ENCODE measurements at regions not wholly inside any gene's neighbourhood (a gene's known extent, or its start where the extent isn't known, plus 50 kb on each side); places are given as distances from the start of the nearest gene placed in this dataset.

GRCh38 chr12:68445824-68446223, 113.7 kb upstream of the MDM1 start:
- Mint-ChIP-seq H3K4me1 (ENCODE audit: low read depth) (no peaks in the 10 kb centered on the region), H3K27me3 (ENCODE audit: low read depth) (no peaks in the 10 kb centered on the region), H3K27ac (ENCODE audit: unreplicated experiment) (no peak overlapping the region), H3K4me3 (ENCODE audit: unreplicated experiment) (no peak overlapping the region), H3K36me3 (ENCODE audit: low read depth) (no peaks in the 10 kb centered on the region), H3K9me3 (ENCODE audit: low read depth) (peaks cover 18% of the 10 kb centered on the region)
- DNase-seq (ENCODE audit: low spot score) = no peak
- TF ChIP-seq, protein P1, sequence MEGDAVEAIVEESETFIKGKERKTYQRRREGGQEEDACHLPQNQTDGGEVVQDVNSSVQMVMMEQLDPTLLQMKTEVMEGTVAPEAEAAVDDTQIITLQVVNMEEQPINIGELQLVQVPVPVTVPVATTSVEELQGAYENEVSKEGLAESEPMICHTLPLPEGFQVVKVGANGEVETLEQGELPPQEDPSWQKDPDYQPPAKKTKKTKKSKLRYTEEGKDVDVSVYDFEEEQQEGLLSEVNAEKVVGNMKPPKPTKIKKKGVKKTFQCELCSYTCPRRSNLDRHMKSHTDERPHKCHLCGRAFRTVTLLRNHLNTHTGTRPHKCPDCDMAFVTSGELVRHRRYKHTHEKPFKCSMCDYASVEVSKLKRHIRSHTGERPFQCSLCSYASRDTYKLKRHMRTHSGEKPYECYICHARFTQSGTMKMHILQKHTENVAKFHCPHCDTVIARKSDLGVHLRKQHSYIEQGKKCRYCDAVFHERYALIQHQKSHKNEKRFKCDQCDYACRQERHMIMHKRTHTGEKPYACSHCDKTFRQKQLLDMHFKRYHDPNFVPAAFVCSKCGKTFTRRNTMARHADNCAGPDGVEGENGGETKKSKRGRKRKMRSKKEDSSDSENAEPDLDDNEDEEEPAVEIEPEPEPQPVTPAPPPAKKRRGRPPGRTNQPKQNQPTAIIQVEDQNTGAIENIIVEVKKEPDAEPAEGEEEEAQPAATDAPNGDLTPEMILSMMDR (IDR thresholded peaks at IDR 0.05) = no peak

DNA sequence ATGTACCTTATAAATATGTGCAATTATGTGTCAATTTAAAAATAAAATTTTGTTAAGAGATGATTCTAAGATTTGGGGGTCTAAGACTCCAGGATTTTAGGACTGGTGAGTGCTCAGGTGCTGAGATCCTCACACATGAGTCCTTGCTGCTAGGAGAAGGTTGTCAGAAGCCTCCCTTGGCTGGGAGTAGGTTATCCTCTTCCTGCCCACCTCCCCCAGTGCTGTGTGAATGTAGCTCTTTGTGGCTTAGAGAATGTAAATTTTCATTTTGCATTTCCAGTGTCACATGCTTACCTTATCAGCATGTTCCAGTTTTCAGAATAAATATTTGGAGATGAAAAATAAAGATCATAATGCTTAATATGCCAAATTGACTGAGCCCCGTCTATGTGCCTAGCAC, 114.2 kb upstream of the MDM1 start:
- DNase-seq (ENCODE audit: low spot score) = no peak
- H3K9me3 Mint-ChIP-seq (ENCODE audit: low read depth) = peaks cover 18% of the 10 kb centered on the region

GRCh38 chr12:68446901-68447796, 115.0 kb upstream of the MDM1 start:
- TF ChIP-seq, protein P1 (IDR thresholded peaks at IDR 0.05) = no peak
- no peaks in the 10 kb centered on the region for H3K27me3 Mint-ChIP-seq (ENCODE audit: low read depth)
- no peaks in the 10 kb centered on the region for H3K36me3 Mint-ChIP-seq (ENCODE audit: low read depth)
- no peak for DNase-seq (ENCODE audit: low spot score)
- H3K9me3 Mint-ChIP-seq (ENCODE audit: low read depth) = peaks cover 18% of the 10 kb centered on the region
- no peak overlapping the region for H3K27ac Mint-ChIP-seq (ENCODE audit: unreplicated experiment)
- peaks cover 6% of the 10 kb centered on the region for H3K4me1 Mint-ChIP-seq (ENCODE audit: low read depth)
- no peak overlapping the region for H3K4me3 Mint-ChIP-seq (ENCODE audit: unreplicated experiment)

More for the DNA sequence above, 114.2 kb upstream of the MDM1 start:
- H3K4me1 Mint-ChIP-seq (ENCODE audit: low read depth) = peaks cover 5% of the 10 kb centered on the region
- TF ChIP-seq, protein P1 (IDR thresholded peaks at IDR 0.05) = no peak
- no peak overlapping the region for H3K4me3 Mint-ChIP-seq (ENCODE audit: unreplicated experiment)
- no peak overlapping the region for H3K27ac Mint-ChIP-seq (ENCODE audit: unreplicated experiment)
- H3K36me3 Mint-ChIP-seq (ENCODE audit: low read depth) = no peaks in the 10 kb centered on the region
- H3K27me3 Mint-ChIP-seq (ENCODE audit: low read depth) = no peaks in the 10 kb centered on the region

GRCh38 chr12:68447797-68448260, 115.7 kb upstream of the MDM1 start:
- Mint-ChIP-seq H3K36me3 (ENCODE audit: low read depth) (no peaks in the 10 kb centered on the region), H3K27me3 (ENCODE audit: low read depth) (no peaks in the 10 kb centered on the region), H3K4me1 (ENCODE audit: low read depth) (peaks cover 6% of the 10 kb centered on the region), H3K4me3 (ENCODE audit: unreplicated experiment) (no peak overlapping the region), H3K9me3 (ENCODE audit: low read depth) (peaks cover 18% of the 10 kb centered on the region), H3K27ac (ENCODE audit: unreplicated experiment) (no peak overlapping the region)
- DNase-seq (ENCODE audit: low spot score) = no peak
- TF ChIP-seq, protein P1 (IDR thresholded peaks at IDR 0.05) = no peak

DNA sequence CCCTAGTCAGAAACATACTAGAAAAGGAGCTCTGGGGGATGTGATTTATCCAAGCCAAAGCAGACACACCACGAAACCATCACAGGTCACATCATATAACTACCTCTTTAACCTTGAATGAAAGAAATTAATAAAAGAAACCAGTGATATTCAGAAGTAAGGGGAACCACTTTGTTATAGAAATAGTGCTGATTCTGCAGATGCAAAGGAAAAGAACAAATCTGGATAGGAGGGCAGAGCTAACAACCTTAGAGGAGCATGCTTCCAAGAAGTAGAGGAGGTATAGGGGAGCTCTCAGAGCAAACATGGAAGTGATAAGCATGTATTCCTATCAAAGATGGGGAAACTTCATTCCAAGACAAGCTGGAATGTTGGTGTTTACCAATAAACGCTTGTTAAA, 117.0 kb upstream of the MDM1 start:
- Mint-ChIP-seq H3K4me3 (ENCODE audit: unreplicated experiment) (no peak overlapping the region), H3K36me3 (ENCODE audit: low read depth) (no peaks in the 10 kb centered on the region), H3K4me1 (ENCODE audit: low read depth) (peaks cover 12% of the 10 kb centered on the region), H3K9me3 (ENCODE audit: low read depth) (peaks cover 8% of the 10 kb centered on the region), H3K27ac (ENCODE audit: unreplicated experiment) (no peak overlapping the region), H3K27me3 (ENCODE audit: low read depth) (no peaks in the 10 kb centered on the region)
- DNase-seq (ENCODE audit: low spot score) = no peak
- TF ChIP-seq, protein P1 (IDR thresholded peaks at IDR 0.05) = no peak

All from chondrocyte (in vitro differentiated cells).